HepG2 (cell line): ENCODE measurements at regions not wholly inside any gene's neighbourhood (a gene's known extent, or its start where the extent isn't known, plus 50 kb on each side); places are given as distances from the start of the nearest gene placed in this dataset.
"Not testable (repeated sequence)": the region's sequence is repeated elsewhere in the genome, so short reads cannot be mapped to it uniquely, and the experiment has no call there.

ENCODE experiments used
- FOXK1 ChIP-seq: sonication (generic); formaldehyde crosslinking; IDR thresholded peaks from 2 replicates; pipeline ENCODE4 v1.4.0; 2020; ENCODE audit warnings: low read depth, missing genetic modification reagents, borderline replicate concordance
- GLI4 ChIP-seq: sonication (generic); formaldehyde crosslinking; IDR thresholded peaks from 2 replicates; pipeline ENCODE4 v1.5.1; 2020; ENCODE audit warnings: missing genetic modification reagents, mild to moderate bottlenecking, moderate library complexity, borderline replicate concordance
- HDAC1 ChIP-seq: sonication (generic); formaldehyde crosslinking; IDR thresholded peaks from 2 replicates; pipeline ENCODE4 v1.5.1; 2020; ENCODE audit warnings: mild to moderate bottlenecking, missing genetic modification reagents
- ISX ChIP-seq: sonication (generic); formaldehyde crosslinking; conservative IDR thresholded peaks from 2 replicates; pipeline ENCODE4 v1.5.0; 2020; ENCODE audit warnings: missing genetic modification reagents
- JUND ChIP-seq: sonication (generic); formaldehyde crosslinking; IDR thresholded peaks from 2 replicates; pipeline ENCODE4 v1.8.0; 2022; ENCODE audit warnings: mild to moderate bottlenecking, missing genetic modification reagents
- KDM5B ChIP-seq: sonication (generic); formaldehyde crosslinking; IDR thresholded peaks from 2 replicates; pipeline ENCODE4 v1.4.0; 2020; ENCODE audit warnings: missing genetic modification reagents, mild to moderate bottlenecking, borderline replicate concordance
- MED13 ChIP-seq: sonication (generic); formaldehyde crosslinking; IDR thresholded peaks from 2 replicates; pipeline ENCODE4 v1.5.0; 2020; ENCODE audit warnings: missing genetic modification reagents
- SETDB1 ChIP-seq: sonication (generic); formaldehyde crosslinking; IDR thresholded peaks from 2 replicates; pipeline ENCODE4 v1.5.1; 2020; ENCODE audit warnings: missing genetic modification reagents, mild to moderate bottlenecking, borderline replicate concordance
- SOX13 ChIP-seq, 3 experiments: fragments of 450-650 bp in 1 of 3; sonication (generic) in 1 of 3; formaldehyde crosslinking in 1 of 3; IDR thresholded peaks in 2 of 3; conservative IDR thresholded peaks in 1 of 3; 2 replicates each; pipeline versions ENCODE4 v1.5.0 to v1.6.1; 2016 to 2020; ENCODE audit warnings: antibody characterized with exemption in 1 of 3, mild to moderate bottlenecking in 1 of 3, missing compliant biosample characterization in 1 of 3, missing genetic modification reagents in 1 of 3, moderate library complexity in 1 of 3
- SP4 ChIP-seq: sonication (generic); formaldehyde crosslinking; IDR thresholded peaks from 2 replicates; pipeline ENCODE4 v1.8.1; 2023; ENCODE audit warnings: mild to moderate bottlenecking, missing genetic modification reagents
- ZFY ChIP-seq: sonication (generic); formaldehyde crosslinking; IDR thresholded peaks from 2 replicates; pipeline ENCODE4 v1.4.0; 2020; ENCODE audit warnings: missing genetic modification reagents
- ZNF121 ChIP-seq: sonication (generic); formaldehyde crosslinking; IDR thresholded peaks from 2 replicates; pipeline ENCODE4 v1.5.0; 2020; ENCODE audit warnings: mild to moderate bottlenecking, missing genetic modification reagents
- ZNF234 ChIP-seq: sonication (generic); formaldehyde crosslinking; conservative IDR thresholded peaks from 2 replicates; pipeline ENCODE4 v1.5.1; 2020; ENCODE audit warnings: mild to moderate bottlenecking, missing genetic modification reagents
- ZNF451 ChIP-seq: sonication (generic); formaldehyde crosslinking; IDR thresholded peaks from 2 replicates; pipeline ENCODE4 v1.5.0; 2020; ENCODE audit warnings: mild to moderate bottlenecking, missing genetic modification reagents
- ZNF768 ChIP-seq: sonication (generic); formaldehyde crosslinking; IDR thresholded peaks from 2 replicates; pipeline ENCODE4 v1.4.0; 2020; ENCODE audit warnings: missing genetic modification reagents
- ZNF772 ChIP-seq: sonication (generic); formaldehyde crosslinking; IDR thresholded peaks from 2 replicates; pipeline ENCODE4 v1.5.0; 2020; ENCODE audit warnings: mild to moderate bottlenecking, missing genetic modification reagents
- ZNF782 ChIP-seq: sonication (generic); formaldehyde crosslinking; IDR thresholded peaks from 2 replicates; pipeline ENCODE4 v1.4.0; 2020; ENCODE audit warnings: missing genetic modification reagents, mild to moderate bottlenecking, borderline replicate concordance
- ZSCAN29 ChIP-seq: sonication (generic); formaldehyde crosslinking; conservative IDR thresholded peaks from 2 replicates; pipeline ENCODE4 v1.4.0; 2020; ENCODE audit warnings: mild to moderate bottlenecking, missing genetic modification reagents
- TF ChIP-seq, protein P1 (sequence below): sonication (generic); formaldehyde crosslinking; IDR thresholded peaks from 2 replicates; pipeline ENCODE4 v1.4.0; 2020; ENCODE audit warnings: missing genetic modification reagents
- TF ChIP-seq, protein P2 (sequence below): sonication (generic); formaldehyde crosslinking; IDR thresholded peaks from 2 replicates; pipeline ENCODE4 v1.5.0; 2020; ENCODE audit warnings: mild to moderate bottlenecking, missing genetic modification reagents, moderate library complexity
- TF ChIP-seq, protein P3 (sequence below): sonication (generic); formaldehyde crosslinking; IDR thresholded peaks from 2 replicates; pipeline ENCODE4 v1.5.1; 2020; ENCODE audit warnings: missing genetic modification reagents, mild to moderate bottlenecking, borderline replicate concordance

DNA sequence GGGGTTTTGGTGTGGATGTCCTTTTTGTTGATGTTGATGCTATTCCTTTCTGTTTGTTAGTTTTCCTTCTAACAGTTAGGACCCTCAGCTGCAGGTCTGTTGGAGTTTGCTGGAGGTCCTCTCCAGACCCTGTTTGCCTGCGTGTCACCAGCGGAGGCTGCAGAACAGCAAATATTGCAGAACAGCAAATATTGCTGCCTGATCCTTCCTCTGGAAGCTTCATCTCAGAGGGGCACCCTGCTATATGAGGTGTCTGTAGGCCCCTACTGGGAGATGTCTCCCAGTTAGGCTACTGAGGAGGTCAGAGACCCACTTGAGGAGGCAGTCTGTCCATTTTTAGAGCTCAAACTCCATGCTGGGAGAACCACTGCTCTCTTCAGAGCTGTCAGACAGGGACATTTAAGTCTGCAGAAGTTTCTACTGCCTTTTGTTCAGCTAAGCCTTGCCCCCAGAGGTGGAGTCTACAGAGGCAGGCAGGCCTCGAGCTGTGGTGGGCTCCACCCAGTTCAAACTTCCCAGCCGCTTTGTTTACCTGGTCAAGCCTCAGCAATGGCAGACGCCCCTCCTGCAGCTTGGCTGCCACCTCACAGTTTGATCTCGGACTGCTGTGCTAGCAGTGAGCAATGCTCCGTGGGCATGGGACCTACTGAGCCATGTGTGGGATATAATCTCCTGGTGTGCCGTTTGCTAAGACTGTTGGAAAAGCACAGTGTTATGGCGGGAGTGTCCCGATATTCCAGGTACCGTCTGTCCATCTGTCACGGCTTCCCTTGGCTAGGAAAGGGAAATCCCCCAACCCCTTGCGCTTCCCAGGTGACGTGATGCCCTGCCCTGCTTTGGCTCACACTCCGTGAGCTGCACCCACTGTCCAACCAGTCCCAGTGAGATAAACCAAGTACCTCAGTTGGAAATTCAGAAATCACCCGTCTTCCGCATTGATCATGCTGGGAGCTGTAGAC, 56.4 kb upstream of the CRYM start (continued):
- TF ChIP-seq ZNF782 (CRISPR knock-in tag): peak; percentile 50; the same call in 1 of the 2 replicates
- TF ChIP-seq ZNF768 (CRISPR knock-in tag): 0 out of 2 replicates have a peak, but pooled peaks have one; percentile 36
- TF ChIP-seq ZNF234: 0 out of 2 replicates have a peak, but pooled peaks have one; percentile 83
- 0 out of 2 replicates have a peak, but pooled peaks have one; percentile 59 for TF ChIP-seq ZSCAN29
- 0 out of 2 replicates have a peak, but pooled peaks have one; percentile 47 for TF ChIP-seq SETDB1 (CRISPR knock-in tag)
- peak; percentile 56; the same call in 1 of the 2 replicates for TF ChIP-seq FOXK1 (CRISPR knock-in tag)
- TF ChIP-seq ZNF772: peak; percentile 8; the same call in 1 of the 2 replicates
- 0 out of 2 replicates have a peak, but pooled peaks have one; percentile 47 for TF ChIP-seq JUND
- 0 out of 2 replicates have a peak, but pooled peaks have one; percentile 84 for TF ChIP-seq GLI4 (CRISPR knock-in tag)
- TF ChIP-seq MED13 (CRISPR knock-in tag): 0 out of 2 replicates have a peak, but pooled peaks have one; percentile 47
- peak; percentile 53; the same call in 1 of the 2 replicates for TF ChIP-seq ZNF121 (CRISPR knock-in tag)
- TF ChIP-seq, protein P1, sequence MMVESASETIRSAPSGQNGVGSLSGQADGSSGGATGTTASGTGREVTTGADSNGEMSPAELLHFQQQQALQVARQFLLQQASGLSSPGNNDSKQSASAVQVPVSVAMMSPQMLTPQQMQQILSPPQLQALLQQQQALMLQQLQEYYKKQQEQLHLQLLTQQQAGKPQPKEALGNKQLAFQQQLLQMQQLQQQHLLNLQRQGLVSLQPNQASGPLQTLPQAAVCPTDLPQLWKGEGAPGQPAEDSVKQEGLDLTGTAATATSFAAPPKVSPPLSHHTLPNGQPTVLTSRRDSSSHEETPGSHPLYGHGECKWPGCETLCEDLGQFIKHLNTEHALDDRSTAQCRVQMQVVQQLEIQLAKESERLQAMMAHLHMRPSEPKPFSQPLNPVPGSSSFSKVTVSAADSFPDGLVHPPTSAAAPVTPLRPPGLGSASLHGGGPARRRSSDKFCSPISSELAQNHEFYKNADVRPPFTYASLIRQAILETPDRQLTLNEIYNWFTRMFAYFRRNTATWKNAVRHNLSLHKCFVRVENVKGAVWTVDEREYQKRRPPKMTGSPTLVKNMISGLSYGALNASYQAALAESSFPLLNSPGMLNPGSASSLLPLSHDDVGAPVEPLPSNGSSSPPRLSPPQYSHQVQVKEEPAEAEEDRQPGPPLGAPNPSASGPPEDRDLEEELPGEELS (CRISPR knock-in tag): peak; percentile 63; the same call in 1 of the 2 replicates
- TF ChIP-seq KDM5B (CRISPR knock-in tag): peak; percentile 69; the same call in 1 of the 2 replicates
- TF ChIP-seq, protein P2, sequence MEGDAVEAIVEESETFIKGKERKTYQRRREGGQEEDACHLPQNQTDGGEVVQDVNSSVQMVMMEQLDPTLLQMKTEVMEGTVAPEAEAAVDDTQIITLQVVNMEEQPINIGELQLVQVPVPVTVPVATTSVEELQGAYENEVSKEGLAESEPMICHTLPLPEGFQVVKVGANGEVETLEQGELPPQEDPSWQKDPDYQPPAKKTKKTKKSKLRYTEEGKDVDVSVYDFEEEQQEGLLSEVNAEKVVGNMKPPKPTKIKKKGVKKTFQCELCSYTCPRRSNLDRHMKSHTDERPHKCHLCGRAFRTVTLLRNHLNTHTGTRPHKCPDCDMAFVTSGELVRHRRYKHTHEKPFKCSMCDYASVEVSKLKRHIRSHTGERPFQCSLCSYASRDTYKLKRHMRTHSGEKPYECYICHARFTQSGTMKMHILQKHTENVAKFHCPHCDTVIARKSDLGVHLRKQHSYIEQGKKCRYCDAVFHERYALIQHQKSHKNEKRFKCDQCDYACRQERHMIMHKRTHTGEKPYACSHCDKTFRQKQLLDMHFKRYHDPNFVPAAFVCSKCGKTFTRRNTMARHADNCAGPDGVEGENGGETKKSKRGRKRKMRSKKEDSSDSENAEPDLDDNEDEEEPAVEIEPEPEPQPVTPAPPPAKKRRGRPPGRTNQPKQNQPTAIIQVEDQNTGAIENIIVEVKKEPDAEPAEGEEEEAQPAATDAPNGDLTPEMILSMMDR: peak; percentile 22
- peak; percentile 27; the same call in 1 of the 2 replicates for TF ChIP-seq ZNF451 (CRISPR knock-in tag)
- peak; percentile 48 for TF ChIP-seq HDAC1 (CRISPR knock-in tag)
- 0 out of 2 replicates have a peak, but pooled peaks have one; percentile 18 for TF ChIP-seq ISX
- TF ChIP-seq ZFY: peak; percentile 39; the same call in 1 of the 2 replicates
- TF ChIP-seq, protein P3, sequence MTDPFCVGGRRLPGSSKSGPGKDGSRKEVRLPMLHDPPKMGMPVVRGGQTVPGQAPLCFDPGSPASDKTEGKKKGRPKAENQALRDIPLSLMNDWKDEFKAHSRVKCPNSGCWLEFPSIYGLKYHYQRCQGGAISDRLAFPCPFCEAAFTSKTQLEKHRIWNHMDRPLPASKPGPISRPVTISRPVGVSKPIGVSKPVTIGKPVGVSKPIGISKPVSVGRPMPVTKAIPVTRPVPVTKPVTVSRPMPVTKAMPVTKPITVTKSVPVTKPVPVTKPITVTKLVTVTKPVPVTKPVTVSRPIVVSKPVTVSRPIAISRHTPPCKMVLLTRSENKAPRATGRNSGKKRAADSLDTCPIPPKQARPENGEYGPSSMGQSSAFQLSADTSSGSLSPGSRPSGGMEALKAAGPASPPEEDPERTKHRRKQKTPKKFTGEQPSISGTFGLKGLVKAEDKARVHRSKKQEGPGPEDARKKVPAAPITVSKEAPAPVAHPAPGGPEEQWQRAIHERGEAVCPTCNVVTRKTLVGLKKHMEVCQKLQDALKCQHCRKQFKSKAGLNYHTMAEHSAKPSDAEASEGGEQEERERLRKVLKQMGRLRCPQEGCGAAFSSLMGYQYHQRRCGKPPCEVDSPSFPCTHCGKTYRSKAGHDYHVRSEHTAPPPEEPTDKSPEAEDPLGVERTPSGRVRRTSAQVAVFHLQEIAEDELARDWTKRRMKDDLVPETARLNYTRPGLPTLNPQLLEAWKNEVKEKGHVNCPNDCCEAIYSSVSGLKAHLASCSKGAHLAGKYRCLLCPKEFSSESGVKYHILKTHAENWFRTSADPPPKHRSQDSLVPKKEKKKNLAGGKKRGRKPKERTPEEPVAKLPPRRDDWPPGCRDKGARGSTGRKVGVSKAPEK (CRISPR knock-in tag): 0 out of 2 replicates have a peak, but pooled peaks have one; percentile 37
- TF ChIP-seq SP4: peak; percentile 43
- not testable (repeated sequence) for TF ChIP-seq SOX13 (IDR thresholded peaks at IDR 0.05)
- TF ChIP-seq SOX13 (CRISPR knock-in tag; conservative IDR thresholded peaks at IDR 0.05 in 1 of 2, IDR thresholded peaks at IDR 0.05 in 1 of 2): peak in 1 of 2 experiments; percentile 29; a peak in 1 of 4 replicates
